ENCODE measurements at regions not wholly inside any gene's neighbourhood (a gene's known extent, or its start where the extent isn't known, plus 50 kb on each side); places are given as distances from the start of the nearest gene placed in this dataset.

- no peak for TF ChIP-seq EZH2phosphoT487 (IDR thresholded peaks at IDR 0.05; ENCODE audit: borderline replicate concordance)
- no peak for TF ChIP-seq CTCF (IDR thresholded peaks at IDR 0.05 in 2 of 3, conservative IDR thresholded peaks at IDR 0.05 in 1 of 3; ENCODE audit: borderline replicate concordance in 1 of 3, insufficient read depth in 1 of 3, low read depth in 2 of 3, low read length in 2 of 3)
- TF ChIP-seq EZH2 (IDR thresholded peaks at IDR 0.05), result no peak
- TF ChIP-seq POLR2AphosphoS5 (IDR thresholded peaks at IDR 0.05; ENCODE audit: low read depth, low read length), result no peak
- TF ChIP-seq POLR2A (IDR thresholded peaks at IDR 0.05; ENCODE audit: borderline replicate concordance, extremely low read depth, insufficient read depth, insufficient read length), result no peak
- TF ChIP-seq RAD21 (IDR thresholded peaks at IDR 0.05; ENCODE audit: low read depth), result no peak
- no peak for TF ChIP-seq ATF3 (IDR thresholded peaks at IDR 0.05)
- no peak for TF ChIP-seq EGR1 (IDR thresholded peaks at IDR 0.05; ENCODE audit: low read depth)
- TF ChIP-seq CEBPB (IDR thresholded peaks at IDR 0.05; ENCODE audit: low read depth), result no peak
- TF ChIP-seq SP1 (IDR thresholded peaks at IDR 0.05; ENCODE audit: low read depth), result no peak
Observed at GRCh38 chr18:1048032-1048431, 143.4 kb downstream of the ADCYAP1 start.
